Heart left ventricle (tissue), 13 donors: ENCODE measurements at regions not wholly inside any gene's neighbourhood (a gene's known extent, or its start where the extent isn't known, plus 50 kb on each side); places are given as distances from the start of the nearest gene placed in this dataset.

ENCODE experiments used
- CTCF ChIP-seq, 12 donors: fragments of 200-600 bp; sonication (generic) in 4 of 12; IDR thresholded peaks; one replicate each; pipeline versions ENCODE4 v1.5.0 to v1.8.0; 2018 to 2022; ENCODE audit warnings: antibody characterized with exemption in 12 of 12, mild to moderate bottlenecking in 5 of 12
- POLR2A ChIP-seq, 2 donors: fragments of 450-650 bp; IDR thresholded peaks; one replicate each; pipeline ENCODE4 v1.6.1; 2017; ENCODE audit warnings: antibody characterized with exemption in 2 of 2, mild to moderate bottlenecking in 2 of 2, moderate library complexity in 2 of 2
- donor health status: ischemic (EF 13 %, LVEDD 7.1; RV severe dilation, severe dysfunction).
- donor health status: DM: no; HTN: yes; CAD: no.
- donor health status: DM: no; HTN: no; CAD: no.
- donor health status: ischemic (EF 25% LVEDD 6.9; RV normal size, moderate dysfunction).
- donor health status: ischemic (EF 25% LVEDD 5.7; RV mildly dilated, moderate dysfunction).
- donor health status: ischemic (EF 35%, LVEDD 5.7; RV mildly dilated, moderate dysfunction).
- donor health status: nonischemic (EF 11% LVEDD 7.7; RV severe dilation, severe dysfunction).
- donor health status: DM: yes; HTN: yes; CAD: no.
- donor health status: PGD.
- donor health status: ischemic (EF 29% LVEDD 5.4; RV normal size, mild dysfunction).
- donor health status: nonischemic (EF 23%, LVEDD 6.1; RV moderate dilation, normal function).

GRCh38 chr4:134702374-134702773 lies 500.8 kb upstream of the PABPC4L start:
- TF ChIP-seq CTCF (IDR thresholded peaks at IDR 0.05): no peak
- no peak for TF ChIP-seq POLR2A (IDR thresholded peaks at IDR 0.05)
